GM20431 (cell line): ENCODE measurements at regions not wholly inside any gene's neighbourhood (a gene's known extent, or its start where the extent isn't known, plus 50 kb on each side); places are given as distances from the start of the nearest gene placed in this dataset.

Source experiments
- in situ Hi-C: fragments of 300-500 bp; cut with MseI, MboI; formaldehyde crosslinking; loops from one replicate; pipeline ENCODE4 v1.15.0; 2020; ENCODE audit warnings: low sequenced_read_pairs; ENCODE audit not compliant: unreplicated experiment

- in situ Hi-C loops = no loop called here
Measured at GRCh38 chr9:90018688-90019087, 413.9 kb downstream of the GADD45G start.

- in situ Hi-C loops = no loop called here
Measured at GRCh38 chr9:90019626-90020025, 414.8 kb downstream of the GADD45G start.

- in situ Hi-C loops = no loop called here
Measured at GRCh38 chr9:90020276-90020871, 415.6 kb downstream of the GADD45G start.

DNA sequence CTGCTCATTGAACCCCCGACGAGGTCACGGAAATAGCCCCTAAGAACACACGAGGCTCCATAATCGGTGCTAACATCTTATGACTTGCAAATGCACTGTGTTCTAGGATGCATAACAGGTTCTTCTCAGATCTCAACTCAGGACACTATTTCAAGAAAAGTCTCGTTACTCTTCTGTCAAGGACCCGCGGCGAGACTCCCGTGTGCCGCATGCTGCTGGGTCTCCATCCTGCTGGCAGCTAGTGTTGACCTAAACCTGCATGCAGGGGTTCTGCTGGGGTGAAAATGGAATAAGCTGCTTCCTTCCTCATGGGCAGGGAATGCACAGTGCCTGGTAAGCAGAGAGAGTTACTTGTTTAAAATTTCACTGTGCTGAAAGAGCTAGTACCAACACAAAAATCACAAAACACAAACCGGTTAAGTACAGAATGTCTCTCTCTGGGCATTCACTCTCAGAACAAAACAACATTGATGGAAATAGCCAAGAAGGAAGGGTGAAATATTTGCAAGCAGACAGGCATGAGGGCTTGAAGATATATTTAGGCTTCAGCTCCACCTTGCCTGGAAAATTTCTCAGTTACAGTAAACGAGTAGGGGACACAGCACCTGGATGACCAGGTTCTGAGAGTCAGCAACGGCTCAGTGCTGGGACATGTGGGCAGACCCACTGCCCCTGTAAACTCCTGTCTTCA, 416.5 kb downstream of the GADD45G start:
- in situ Hi-C loops = no loop called here

- in situ Hi-C loops = no loop called here
Measured at GRCh38 chr9:90022474-90022873, 417.7 kb downstream of the GADD45G start.

DNA sequence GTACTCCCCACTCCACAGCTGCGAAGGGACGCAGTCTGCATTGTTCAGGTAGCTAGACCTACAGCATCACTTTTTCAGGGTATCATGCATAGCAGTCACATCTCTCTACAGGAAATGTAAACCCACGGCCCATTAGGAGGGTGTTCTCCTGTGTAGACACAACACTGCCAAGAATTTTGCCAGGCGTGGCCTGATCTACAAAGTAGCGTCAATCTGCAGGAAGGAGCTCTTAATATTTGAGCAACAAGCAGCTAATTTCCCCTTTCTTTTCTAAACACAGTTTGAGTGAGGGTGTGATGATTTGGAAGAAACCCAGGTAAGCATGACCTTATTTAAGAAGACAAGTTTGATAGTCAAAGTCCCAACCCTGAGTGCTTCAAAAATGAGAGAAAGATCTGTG, 419.0 kb downstream of the GADD45G start:
- in situ Hi-C loops = no loop called here

DNA sequence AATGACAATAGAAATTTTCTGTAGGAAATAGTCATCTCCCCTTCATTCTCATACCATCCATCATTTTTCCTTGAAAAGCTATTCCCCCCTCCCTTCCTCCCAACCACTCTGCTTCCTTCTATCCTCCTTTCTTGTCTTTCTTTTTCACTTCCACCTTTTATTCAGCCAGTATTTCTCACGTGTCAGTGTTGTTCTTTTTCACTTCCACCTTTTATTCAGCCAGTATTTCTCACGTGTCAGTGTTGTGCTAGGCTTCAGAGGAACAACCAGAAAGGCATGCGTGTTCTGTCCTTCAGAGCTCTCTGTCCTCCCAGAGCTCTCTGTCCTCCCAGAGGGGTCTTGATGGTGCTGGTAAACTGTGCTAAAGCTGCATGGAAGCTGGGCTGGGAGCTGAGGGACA, 419.6 kb downstream of the GADD45G start:
- in situ Hi-C loops = no loop called here

DNA sequence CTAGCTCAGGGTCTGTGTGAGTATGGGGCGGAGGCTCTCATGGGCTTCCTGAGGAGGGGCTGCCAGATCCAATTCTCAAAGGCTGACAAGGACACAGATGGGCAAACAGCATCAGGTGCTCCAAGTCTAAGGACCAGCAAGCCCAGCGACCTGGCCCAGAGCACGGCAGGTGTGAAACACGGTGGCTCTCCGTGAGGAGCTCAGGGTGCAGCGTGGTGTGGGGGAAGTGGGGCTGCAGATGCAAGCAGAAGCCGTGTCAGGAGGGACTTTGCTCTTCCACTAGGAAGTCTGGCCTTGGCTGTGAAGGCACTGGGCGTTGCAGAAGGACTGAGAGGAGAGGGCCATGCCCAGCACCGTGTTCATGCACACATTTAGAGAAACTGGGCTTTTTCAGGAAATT, 420.0 kb downstream of the GADD45G start:
- in situ Hi-C loops = no loop called here

DNA sequence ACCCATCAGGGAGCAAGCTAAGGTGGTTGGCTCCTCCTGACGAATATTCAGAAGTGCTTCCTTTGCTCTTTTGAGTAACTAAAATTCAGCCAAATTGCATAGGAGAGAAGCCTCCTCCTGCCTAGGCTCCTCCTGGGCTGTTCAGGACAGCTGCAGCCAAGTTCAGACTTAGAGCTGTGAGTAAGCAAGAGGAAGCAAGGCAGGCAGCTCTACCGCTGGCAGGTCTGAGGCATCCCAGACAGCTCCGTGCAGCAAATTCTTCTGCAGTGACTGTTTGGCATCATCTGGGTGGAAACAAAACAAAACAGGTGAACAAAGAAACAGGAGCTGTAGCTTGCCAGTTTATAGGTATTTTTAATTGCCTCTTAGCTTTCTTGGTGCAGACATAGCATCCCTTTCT, 421.0 kb downstream of the GADD45G start:
- in situ Hi-C loops = no loop called here

DNA sequence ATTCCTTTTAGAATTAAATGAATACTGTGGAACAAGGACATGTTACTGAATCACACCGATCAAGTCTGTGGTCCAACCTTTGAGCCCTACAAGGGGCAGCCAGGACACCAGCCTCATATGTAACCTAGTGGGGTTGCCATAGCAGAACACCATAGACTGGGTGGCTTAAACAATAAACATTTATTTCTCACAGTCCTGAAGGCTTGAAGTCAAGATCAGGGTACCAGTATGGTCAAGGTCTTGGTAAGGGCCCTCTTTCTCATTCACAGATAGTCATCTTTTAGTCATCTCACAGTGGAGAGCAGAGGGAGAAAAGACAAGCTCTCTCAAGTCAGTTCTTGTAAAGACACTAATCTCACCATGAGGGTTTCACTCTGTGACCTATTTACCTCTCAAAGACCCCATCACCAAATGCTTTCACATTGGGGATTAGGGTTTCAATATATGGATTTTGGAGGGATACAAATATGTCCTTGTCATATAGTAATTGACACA, 422.5 kb downstream of the GADD45G start:
- in situ Hi-C loops = no loop called here

DNA sequence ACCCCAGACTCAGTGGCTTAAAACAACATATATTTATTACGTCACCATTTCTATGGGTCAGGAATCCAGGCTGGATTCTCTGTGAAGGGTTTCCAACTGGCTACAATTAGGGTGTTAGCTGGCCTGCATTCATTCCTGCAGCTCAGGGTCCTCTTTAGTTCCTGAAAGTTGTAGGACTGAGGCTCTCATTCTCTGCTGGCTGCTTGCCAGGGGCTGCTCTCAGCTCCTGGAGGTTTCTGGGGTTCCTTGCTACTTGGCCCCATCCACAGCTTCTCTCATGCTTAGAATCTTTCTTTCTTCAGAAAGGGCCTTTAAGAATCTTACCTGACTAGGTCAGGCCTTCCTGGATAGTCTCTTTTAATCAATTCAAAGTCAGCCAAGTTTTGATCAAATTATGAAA, 424.6 kb downstream of the GADD45G start:
- in situ Hi-C loops = no loop called here

- in situ Hi-C loops = no loop called here
Measured at GRCh38 chr9:90029996-90030395, 425.2 kb downstream of the GADD45G start.

DNA sequence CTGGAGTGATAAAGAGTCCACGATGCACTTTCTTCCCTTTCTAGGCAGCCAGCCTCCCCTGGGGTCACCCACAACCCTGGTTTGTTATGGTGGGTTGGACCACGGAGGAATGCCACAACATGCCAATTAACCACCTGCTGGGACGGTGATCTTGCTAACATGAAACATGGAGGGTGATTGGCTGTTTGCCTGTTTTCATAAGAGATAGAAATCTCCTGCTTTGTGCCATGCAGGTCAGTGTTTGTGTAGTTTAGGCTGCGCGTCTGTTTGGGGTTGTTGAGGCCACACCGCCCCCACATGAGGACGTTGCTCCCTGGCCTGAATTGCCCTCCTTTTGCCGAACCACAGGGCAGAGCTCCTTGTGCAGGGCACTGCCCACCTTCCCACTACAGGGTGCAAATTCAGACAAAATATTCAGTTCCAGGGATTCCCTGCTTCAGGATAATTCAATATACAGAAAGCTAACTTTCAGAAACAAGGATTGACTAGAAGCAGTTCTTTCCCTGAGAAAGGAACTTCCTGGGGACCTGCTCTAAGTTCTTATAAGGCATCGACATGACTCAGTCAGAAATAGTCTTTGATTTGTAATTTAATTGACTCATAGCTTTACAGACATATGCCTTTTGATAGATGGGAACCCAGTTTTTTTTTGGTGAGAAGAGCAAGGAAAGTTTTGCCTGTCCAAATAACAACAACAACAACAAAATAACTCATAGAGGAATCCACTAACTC, 427.6 kb downstream of the GADD45G start:
- in situ Hi-C loops = no loop called here

- in situ Hi-C loops = no loop called here
Measured at GRCh38 chr9:90033028-90033650, 428.3 kb downstream of the GADD45G start.

DNA sequence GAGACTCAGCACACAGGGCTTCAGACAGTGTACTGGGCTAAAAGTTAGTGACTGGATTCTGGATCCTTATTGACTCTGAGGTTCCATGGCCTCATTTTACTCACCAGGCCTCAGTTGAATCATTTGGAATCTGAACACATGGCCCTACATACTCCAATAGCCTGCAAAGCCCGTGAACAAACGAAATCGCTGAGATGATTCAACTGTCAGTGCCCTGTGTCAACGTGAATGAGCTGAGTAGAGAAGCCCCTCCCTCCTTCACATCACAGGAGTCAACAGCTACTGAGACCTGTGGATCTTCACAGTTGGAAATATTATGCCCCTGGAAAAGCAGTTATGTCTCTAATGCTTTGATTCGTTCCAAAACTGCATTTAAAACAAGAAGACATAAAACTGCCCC, 429.3 kb downstream of the GADD45G start:
- in situ Hi-C loops = no loop called here

DNA sequence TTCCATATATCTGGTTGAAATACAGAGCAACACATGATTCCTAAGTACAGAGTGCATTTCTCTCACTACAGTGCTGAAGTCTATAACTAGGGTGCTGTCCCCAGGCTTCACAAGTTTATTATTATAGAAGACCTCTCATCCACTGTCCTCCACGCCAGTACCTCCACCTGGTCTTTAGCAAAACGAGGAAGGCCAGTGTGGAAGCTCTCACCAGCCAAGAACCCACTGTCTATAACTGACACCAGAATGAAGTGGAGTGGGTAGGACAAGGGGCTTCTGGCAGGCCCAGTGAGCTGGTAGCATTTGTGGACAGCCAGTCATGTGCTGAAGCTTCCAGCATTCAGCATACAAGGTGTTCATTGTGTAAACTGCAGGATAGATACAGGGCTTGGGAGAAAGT, 430.7 kb downstream of the GADD45G start:
- in situ Hi-C loops = no loop called here

DNA sequence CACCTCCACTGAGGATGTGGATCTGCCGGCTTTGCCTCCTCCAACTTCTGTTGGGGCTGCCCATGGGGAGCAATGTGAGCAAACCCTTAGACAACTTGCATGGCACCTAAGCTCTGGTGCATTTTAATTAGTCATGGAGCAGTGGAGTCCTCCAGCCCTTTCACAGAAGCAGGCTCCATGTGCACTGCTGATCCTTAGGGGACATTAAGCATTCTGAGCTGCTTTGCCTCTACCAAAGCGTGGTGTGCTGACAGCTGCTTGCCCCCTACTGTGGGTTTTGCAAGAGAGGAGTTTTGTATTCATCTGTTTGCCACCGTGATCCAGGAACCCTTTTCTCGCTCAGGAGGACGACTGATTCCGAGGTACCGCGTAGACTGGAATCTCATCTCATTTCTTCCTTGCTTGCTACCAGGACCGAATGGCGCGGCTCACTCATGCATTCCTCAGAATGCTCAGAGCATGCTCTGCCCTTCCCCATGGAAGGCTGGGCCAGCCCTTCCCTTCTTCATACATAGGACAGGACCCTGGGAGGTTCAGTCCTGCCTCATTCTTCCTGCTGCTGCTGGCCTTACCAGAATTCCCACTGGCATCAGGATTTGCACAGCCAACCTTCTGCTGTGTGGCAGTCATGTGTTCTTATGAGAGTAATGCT, 432.5 kb downstream of the GADD45G start:
- in situ Hi-C loops = no loop called here

GRCh38 chr9:90038763-90039162, 434.0 kb downstream of the GADD45G start:
- in situ Hi-C loops = no loop called here

GRCh38 chr9:90044263-90044662, 439.5 kb downstream of the GADD45G start:
- in situ Hi-C loops = no loop called here

- in situ Hi-C loops = no loop called here
Measured at GRCh38 chr9:90044710-90045151, 439.9 kb downstream of the GADD45G start.
